Jurkat, Clone E6-1 (cell line): ENCODE measurements at regions not wholly inside any gene's neighbourhood (a gene's known extent, or its start where the extent isn't known, plus 50 kb on each side); places are given as distances from the start of the nearest gene placed in this dataset.

Source experiments
- DNase-seq: peaks from one replicate; pipeline ENCODE4 v3.0.0-alpha.2; 2011; ENCODE audit warnings: low read depth, low spot score
- H3K4me3 ChIP-seq: 2 replicates; pipeline ENCODE4 v1.5.1; 2011; ENCODE audit warnings: mild to moderate bottlenecking, low read length, control low read depth, moderate library complexity

GRCh38 chr1:63099188-63099587, 223.2 kb upstream of the FOXD3 start:
- H3K4me3 ChIP-seq, result no peak overlapping the region
- no peak for DNase-seq

GRCh38 chr1:63101336-63101735, 221.0 kb upstream of the FOXD3 start:
- no peak overlapping the region for H3K4me3 ChIP-seq
- no peak for DNase-seq

GRCh38 chr1:63103682-63104081, 218.7 kb upstream of the FOXD3 start:
- no peak for DNase-seq
- H3K4me3 ChIP-seq, result no peak overlapping the region

- H3K4me3 ChIP-seq, result no peak overlapping the region
- DNase-seq, result no peak
Measured at GRCh38 chr1:63107066-63107465, 215.3 kb upstream of the FOXD3 start.

GRCh38 chr1:63108206-63108605, 214.2 kb upstream of the FOXD3 start:
- no peak for DNase-seq
- H3K4me3 ChIP-seq, result no peak overlapping the region

- peak; percentile 8 for DNase-seq
- no peak overlapping the region for H3K4me3 ChIP-seq
Measured at GRCh38 chr1:63112155-63112900, 210.0 kb upstream of the FOXD3 start.

GRCh38 chr1:63115527-63115926, 206.8 kb upstream of the FOXD3 start:
- H3K4me3 ChIP-seq, result no peak overlapping the region
- no peak for DNase-seq

- H3K4me3 ChIP-seq, result no peak overlapping the region
- DNase-seq, result no peak
Measured at GRCh38 chr1:63116016-63116415, 206.4 kb upstream of the FOXD3 start.

- no peak overlapping the region for H3K4me3 ChIP-seq
- DNase-seq, result no peak
Measured at GRCh38 chr1:63119575-63120155, 202.7 kb upstream of the FOXD3 start.

- no peak overlapping the region for H3K4me3 ChIP-seq
- DNase-seq, result no peak
Measured at GRCh38 chr1:63122079-63122478, 200.3 kb upstream of the FOXD3 start.

GRCh38 chr1:63124666-63125191, 197.6 kb upstream of the FOXD3 start:
- no peak for DNase-seq
- H3K4me3 ChIP-seq, result no peak overlapping the region

GRCh38 chr1:63126104-63126503, 196.3 kb upstream of the FOXD3 start:
- no peak overlapping the region for H3K4me3 ChIP-seq
- no peak for DNase-seq

GRCh38 chr1:63127376-63127775, 195.0 kb upstream of the FOXD3 start:
- peak; percentile 9 for DNase-seq
- no peak overlapping the region for H3K4me3 ChIP-seq

- H3K4me3 ChIP-seq, result no peak overlapping the region
- DNase-seq, result no peak
Measured at GRCh38 chr1:63128556-63128955, 193.8 kb upstream of the FOXD3 start.

GRCh38 chr1:63129184-63129583, 193.2 kb upstream of the FOXD3 start:
- DNase-seq, result no peak
- H3K4me3 ChIP-seq, result no peak overlapping the region

GRCh38 chr1:63129855-63130254, 192.5 kb upstream of the FOXD3 start:
- no peak for DNase-seq

GRCh38 chr1:63134501-63135173, 187.7 kb upstream of the FOXD3 start:
- no peak for DNase-seq
- H3K4me3 ChIP-seq, result no peak overlapping the region

More at GRCh38 chr1:63129855-63130254, 192.5 kb upstream of the FOXD3 start:
- no peak overlapping the region for H3K4me3 ChIP-seq

- DNase-seq, result no peak
Measured at GRCh38 chr1:63135174-63135512, 187.2 kb upstream of the FOXD3 start.

GRCh38 chr1:63135801-63136200, 186.6 kb upstream of the FOXD3 start:
- no peak for DNase-seq
- no peak overlapping the region for H3K4me3 ChIP-seq

More at GRCh38 chr1:63135174-63135512, 187.2 kb upstream of the FOXD3 start:
- H3K4me3 ChIP-seq, result no peak overlapping the region

GRCh38 chr1:63142001-63142400, 180.4 kb upstream of the FOXD3 start:
- H3K4me3 ChIP-seq, result no peak overlapping the region
- DNase-seq, result no peak
